HG03135 (cell line): ENCODE measurements at regions not wholly inside any gene's neighbourhood (a gene's known extent, or its start where the extent isn't known, plus 50 kb on each side); places are given as distances from the start of the nearest gene placed in this dataset.
"Not testable (repeated sequence)": the region's sequence is repeated elsewhere in the genome, so short reads cannot be mapped to it uniquely, and the experiment has no call there.

ENCODE experiments used
- ATAC-seq: cut with Tn5 transposase; IDR thresholded peaks from one replicate; pipeline ENCODE4 v1.9.1; 2021; ENCODE audit warnings: mild to moderate bottlenecking, moderate library complexity; ENCODE audit not compliant: unreplicated experiment

GRCh38 chr6:84581494-84582259, 182.7 kb downstream of the TBX18 start:
- no peak for ATAC-seq

- ATAC-seq = no peak
Measured at GRCh38 chr6:84579404-84579803, 185.0 kb downstream of the TBX18 start.

DNA sequence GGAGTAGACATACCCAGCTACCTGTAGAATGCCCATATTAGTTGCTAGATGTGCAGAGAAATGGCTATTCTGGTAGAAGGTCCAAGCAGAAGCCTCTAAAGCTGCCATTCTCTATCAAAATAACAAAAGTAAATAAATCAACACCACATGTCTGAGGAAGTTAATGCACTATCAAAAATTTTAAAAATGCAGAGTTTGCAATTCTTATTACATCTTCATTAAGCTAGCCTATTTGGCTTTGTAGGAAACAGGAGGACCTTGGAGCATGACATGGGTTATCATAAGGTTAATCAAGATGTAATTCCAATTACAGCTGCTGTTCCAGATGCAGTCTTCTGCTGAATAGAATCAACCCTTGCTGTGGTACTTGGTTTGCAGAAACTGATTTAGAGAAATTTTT, 188.4 kb downstream of the TBX18 start:
- no peak for ATAC-seq

GRCh38 chr6:84575264-84575663, 189.1 kb downstream of the TBX18 start:
- ATAC-seq = peak; percentile 99

DNA sequence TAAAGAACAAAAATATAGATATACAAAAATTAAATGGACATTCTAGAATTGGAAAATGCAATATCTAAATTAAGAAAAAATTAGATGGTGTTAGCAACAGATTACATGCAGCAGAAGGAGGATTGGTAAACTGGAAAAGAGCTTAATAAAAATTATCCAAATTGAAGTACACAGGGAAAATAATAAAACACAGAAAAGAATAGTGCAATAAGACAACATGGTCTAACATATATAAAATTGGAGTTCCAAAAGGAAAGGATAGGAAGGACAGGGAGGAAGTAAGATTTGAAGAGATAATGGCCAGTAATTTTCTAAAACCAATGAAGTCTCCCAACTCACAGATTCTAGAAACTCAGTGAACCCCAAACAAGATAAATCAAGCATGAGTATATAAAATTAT, 194.5 kb downstream of the TBX18 start:
- ATAC-seq = no peak

DNA sequence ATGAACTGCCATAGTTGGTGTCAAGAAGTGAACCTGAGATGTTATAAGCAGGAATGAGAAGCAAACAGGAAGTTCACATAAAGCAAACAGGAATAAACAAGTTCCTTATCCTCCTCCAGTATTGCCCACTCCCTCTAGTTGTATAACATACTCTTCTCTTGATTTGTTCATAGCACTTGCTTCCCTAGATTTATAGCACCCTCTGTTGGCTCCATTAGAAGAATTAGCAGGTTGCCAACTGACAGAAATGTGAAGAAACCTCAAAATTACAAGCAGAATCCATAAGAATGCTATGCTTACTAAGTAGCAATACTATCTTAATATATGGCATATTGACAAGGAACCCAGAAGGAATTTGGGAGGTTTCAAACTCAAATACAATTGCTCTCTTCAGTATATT, 195.4 kb downstream of the TBX18 start:
- ATAC-seq = no peak

GRCh38 chr6:84565718-84566117, 198.7 kb downstream of the TBX18 start:
- not testable (repeated sequence) for ATAC-seq

DNA sequence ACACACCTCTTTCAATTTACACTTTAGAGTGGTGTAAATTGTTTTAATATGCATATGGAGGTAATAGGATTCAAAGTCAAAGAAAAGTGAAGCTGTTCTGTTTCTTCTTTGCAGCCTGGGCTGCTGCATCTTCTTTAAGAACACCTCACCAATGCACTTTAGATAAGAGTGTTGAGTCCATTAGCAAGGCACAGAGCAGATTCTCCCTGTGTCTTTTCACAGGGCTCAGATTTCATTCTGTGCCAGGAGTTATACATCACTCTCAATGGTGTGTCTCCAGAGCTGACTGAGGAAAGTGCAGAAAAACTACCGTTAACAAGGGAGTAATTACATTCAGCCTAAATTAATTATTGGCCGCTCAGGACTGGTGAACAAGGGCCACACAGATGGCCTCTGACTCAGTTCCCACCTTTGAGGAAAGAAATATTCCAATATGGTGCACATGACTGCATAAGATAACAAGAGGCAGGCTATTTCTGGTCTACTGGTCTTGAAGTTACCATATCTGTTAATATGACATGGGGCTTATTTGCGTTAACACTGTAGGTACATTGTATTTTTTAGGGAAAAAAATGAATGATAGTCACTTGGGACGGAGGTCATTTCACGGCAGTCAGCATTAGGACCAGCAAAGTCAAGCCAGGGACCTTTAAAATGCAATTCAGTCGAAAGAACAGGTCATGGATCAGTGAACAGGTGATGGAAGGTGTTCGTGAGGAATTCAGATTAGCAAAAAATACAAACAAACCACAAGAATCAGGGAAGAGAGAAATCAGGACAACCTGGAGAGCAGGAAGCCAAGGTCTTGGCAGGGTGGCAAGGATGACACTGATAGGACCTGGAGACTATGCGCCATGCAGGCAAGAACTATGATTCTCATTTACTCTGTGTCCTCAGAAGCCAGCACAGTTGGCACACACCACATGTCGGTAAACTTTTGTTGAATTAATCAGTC, 203.7 kb downstream of the TBX18 start:
- ATAC-seq = no peak

DNA sequence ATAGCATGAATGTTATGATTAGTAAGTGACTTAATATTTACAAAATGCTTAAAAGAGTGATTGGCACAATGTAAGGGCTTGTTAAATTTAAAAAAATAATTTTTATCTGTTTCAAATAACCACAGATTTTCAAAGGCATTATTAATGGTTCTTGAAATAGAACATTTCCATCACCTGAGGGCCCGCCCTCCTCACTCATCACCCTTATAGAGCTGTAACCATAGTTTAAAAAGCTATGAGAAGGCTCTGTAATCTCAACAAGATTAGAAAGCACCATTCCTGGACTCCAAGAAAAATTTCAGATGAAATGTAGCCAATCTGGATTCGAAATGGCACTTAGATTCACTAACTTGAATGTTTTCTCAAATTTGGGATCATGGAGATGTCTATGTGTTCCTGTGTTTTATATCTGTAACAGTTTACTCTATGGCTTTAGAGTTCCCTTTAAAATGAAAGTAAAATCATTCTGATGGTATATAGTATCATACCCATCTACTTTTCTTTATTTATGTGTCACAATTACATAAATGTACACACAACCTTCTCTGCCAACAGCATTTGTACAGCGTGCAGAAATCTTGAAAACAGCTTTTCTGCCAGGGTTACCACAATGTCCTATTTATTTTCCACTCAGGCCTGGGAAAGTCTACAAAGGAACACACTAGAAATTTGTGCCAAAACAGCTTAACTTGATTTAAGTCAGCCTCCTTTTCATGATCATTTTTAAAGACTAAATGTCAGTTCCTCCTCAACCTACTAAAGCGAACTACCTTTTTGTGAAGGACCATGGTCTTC, 207.7 kb downstream of the TBX18 start:
- no peak for ATAC-seq

GRCh38 chr6:84554706-84555105, 209.7 kb downstream of the TBX18 start:
- no peak for ATAC-seq

DNA sequence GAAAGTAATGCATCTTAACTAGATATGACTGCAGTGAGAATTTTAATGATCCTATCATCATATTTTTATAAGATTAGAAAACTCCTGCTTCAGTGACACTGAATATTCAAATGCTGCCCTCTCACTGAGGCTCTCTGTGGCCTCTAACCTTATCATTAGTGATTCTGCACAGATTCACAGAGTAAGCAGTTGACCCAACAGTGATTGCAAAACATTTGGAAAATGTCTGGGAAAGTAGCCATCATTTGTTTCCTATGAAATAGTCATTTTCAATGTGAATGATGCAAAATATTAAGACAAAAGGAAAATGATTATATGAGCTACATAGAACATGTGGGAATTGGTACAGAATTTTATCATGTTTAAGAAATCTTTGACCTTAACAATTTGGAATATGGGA, 210.3 kb downstream of the TBX18 start:
- no peak for ATAC-seq

GRCh38 chr6:84553527-84553926, 210.9 kb downstream of the TBX18 start:
- ATAC-seq = no peak

DNA sequence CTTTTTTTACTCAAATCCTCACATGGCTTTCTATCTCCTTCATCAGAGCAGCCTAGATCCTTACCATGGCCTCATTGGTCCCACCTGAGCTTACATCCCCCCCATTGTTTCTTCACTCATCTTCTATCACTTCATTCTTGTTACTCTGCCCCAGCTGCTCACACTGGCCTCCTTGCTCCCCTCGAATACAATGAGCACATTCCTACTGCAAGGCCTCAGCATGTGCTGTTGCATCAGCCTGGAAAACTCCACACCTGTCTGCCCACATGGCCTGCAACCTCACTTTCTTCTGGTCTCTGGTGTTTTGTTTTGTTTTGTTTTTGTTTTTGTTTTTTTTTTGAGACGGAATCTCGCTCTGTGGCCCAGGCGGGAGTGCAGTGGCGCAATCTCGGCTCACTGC, 212.6 kb downstream of the TBX18 start:
- ATAC-seq = no peak

DNA sequence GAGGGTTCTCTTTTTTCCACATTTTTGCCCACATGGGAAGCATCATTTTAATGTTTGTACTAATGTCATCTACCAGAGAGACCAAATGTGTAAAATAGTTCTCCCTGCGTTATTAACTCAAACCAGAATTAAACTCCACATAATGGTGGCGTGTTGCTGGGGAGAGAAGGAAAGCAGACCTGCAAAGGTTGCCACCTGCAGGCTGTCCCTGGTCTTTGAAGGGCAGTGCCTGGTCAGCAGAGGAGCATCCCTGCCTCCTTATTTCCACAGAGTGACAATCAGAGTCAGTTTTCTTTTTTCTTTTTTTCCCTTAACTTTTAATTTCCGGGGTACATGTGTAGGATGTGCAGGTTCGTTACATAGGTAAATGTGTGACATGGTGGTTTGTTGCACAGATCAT, 214.5 kb downstream of the TBX18 start:
- ATAC-seq = no peak

DNA sequence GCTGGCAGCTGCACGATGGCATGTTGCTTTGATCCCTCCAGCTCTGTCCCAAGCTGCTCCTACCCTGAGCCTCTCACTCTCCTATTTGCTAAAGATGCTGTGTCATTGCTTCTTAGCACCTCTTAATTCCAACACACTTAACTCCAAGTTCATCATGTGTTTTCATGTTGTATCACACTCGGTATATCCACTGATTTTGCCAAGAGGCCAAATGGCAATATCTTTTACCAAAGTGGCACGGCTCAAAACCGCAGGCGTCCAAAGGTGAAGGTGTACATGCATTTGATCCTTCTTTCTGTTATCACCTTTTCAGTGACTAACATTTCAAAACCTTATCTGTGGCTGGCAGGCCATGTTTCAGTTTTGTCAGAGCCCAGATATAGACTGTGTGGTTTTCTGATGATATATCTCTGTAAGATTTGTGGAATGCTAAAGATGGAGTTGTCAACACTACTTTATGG, 217.0 kb downstream of the TBX18 start:
- no peak for ATAC-seq

GRCh38 chr6:84546427-84546914, 217.9 kb downstream of the TBX18 start:
- no peak for ATAC-seq

- no peak for ATAC-seq
Measured at GRCh38 chr6:84539122-84539856, 225.1 kb downstream of the TBX18 start.

GRCh38 chr6:84536885-84537638, 227.3 kb downstream of the TBX18 start:
- no peak for ATAC-seq

GRCh38 chr6:84528201-84528600, 236.2 kb downstream of the TBX18 start:
- no peak for ATAC-seq

- ATAC-seq = no peak
Measured at GRCh38 chr6:84526631-84527030, 237.8 kb downstream of the TBX18 start.
